ENCODE measurements at regions not wholly inside any gene's neighbourhood (a gene's known extent, or its start where the extent isn't known, plus 50 kb on each side); places are given as distances from the start of the nearest gene placed in this dataset.

DNA sequence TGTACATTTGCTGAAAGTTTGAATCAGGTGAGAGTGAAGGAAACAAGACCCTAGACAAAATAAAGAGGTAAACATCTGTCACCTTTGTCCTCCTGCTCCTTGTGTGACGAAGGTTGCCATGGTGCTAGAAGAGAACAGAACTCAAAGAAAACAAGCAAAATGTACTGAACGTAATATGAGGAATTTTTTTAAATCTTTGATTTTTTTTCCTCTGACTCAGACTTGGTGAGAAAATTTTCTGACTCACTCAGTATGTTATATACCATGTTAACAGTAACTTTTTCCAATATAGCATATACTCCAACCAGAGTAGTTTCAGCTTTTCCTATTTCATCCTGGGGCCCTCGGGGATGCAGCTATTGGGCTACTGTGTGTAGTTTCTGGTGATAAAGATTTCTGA lies 2114.6 kb upstream of the PIK3C3 start:
- no peaks in the 10 kb centered on the region for H3K9me3 ChIP-seq (ENCODE audit: insufficient read depth, low read length)
- no peaks in the 10 kb centered on the region for H4K20me1 ChIP-seq (ENCODE audit: low read depth, low read length)
- no peaks in the 10 kb centered on the region for H3F3A ChIP-seq (ENCODE audit: insufficient read depth)
- H3K4me3 ChIP-seq (ENCODE audit: insufficient read depth, low read length, poor library complexity, severe bottlenecking) = no peak overlapping the region
- H3K79me2 ChIP-seq (ENCODE audit: insufficient read depth, low read length) = no peaks in the 10 kb centered on the region
- no peaks in the 10 kb centered on the region for H3K9me2 ChIP-seq (replicated peaks; ENCODE audit: insufficient read depth, low read length)
- H3K27ac ChIP-seq (ENCODE audit: low read depth, low read length) = no peak overlapping the region
- no peaks in the 10 kb centered on the region for H3K36me3 ChIP-seq (ENCODE audit: low read length)
- TF ChIP-seq EZH2phosphoT487 (conservative IDR thresholded peaks at IDR 0.05; ENCODE audit: low read length) = no peak
- TF ChIP-seq CTCF (IDR thresholded peaks at IDR 0.05; ENCODE audit: insufficient read depth, low read length, poor library complexity, severe bottlenecking) = no peak
- no peak overlapping the region for H3K4me2 ChIP-seq (ENCODE audit: low read depth, low read length, poor library complexity, severe bottlenecking)
- no peaks in the 10 kb centered on the region for H3K27me3 ChIP-seq (ENCODE audit: low read length)
- H3K9ac ChIP-seq (ENCODE audit: low read length) = no peak overlapping the region
- H2AFZ ChIP-seq (ENCODE audit: low read depth, low read length, severe bottlenecking) = no peak overlapping the region

- Histone ChIP-seq H3K36me3 (ENCODE audit: low read length) (no peaks in the 10 kb centered on the region), H3K27ac (ENCODE audit: low read depth, low read length) (no peak overlapping the region), H3K4me2 (ENCODE audit: low read depth, low read length, poor library complexity, severe bottlenecking) (no peak overlapping the region), H3K27me3 (ENCODE audit: low read length) (no peaks in the 10 kb centered on the region), H3K9me2 (replicated peaks; ENCODE audit: insufficient read depth, low read length) (no peaks in the 10 kb centered on the region), H3K9me3 (ENCODE audit: insufficient read depth, low read length) (no peaks in the 10 kb centered on the region), H3K79me2 (ENCODE audit: insufficient read depth, low read length) (no peaks in the 10 kb centered on the region), H2AFZ (ENCODE audit: low read depth, low read length, severe bottlenecking) (no peak overlapping the region), H3F3A (ENCODE audit: insufficient read depth) (no peaks in the 10 kb centered on the region), H3K9ac (ENCODE audit: low read length) (no peak overlapping the region), H3K4me3 (ENCODE audit: insufficient read depth, low read length, poor library complexity, severe bottlenecking) (no peak overlapping the region), H4K20me1 (ENCODE audit: low read depth, low read length) (no peaks in the 10 kb centered on the region)
- no peak for TF ChIP-seq CTCF (IDR thresholded peaks at IDR 0.05; ENCODE audit: insufficient read depth, low read length, poor library complexity, severe bottlenecking)
- TF ChIP-seq EZH2phosphoT487 (conservative IDR thresholded peaks at IDR 0.05; ENCODE audit: low read length) = no peak
These were observed 2115.3 kb upstream of the PIK3C3 start for GRCh38 chr18:39839782-39840181.

- Histone ChIP-seq H3K36me3 (ENCODE audit: low read length) (no peaks in the 10 kb centered on the region), H3K4me3 (ENCODE audit: insufficient read depth, low read length, poor library complexity, severe bottlenecking) (no peak overlapping the region), H3F3A (ENCODE audit: insufficient read depth) (no peaks in the 10 kb centered on the region), H3K9ac (ENCODE audit: low read length) (no peak overlapping the region), H3K9me3 (ENCODE audit: insufficient read depth, low read length) (no peaks in the 10 kb centered on the region), H3K4me2 (ENCODE audit: low read depth, low read length, poor library complexity, severe bottlenecking) (no peak overlapping the region), H2AFZ (ENCODE audit: low read depth, low read length, severe bottlenecking) (no peak overlapping the region), H3K27ac (ENCODE audit: low read depth, low read length) (no peak overlapping the region), H3K27me3 (ENCODE audit: low read length) (no peaks in the 10 kb centered on the region), H4K20me1 (ENCODE audit: low read depth, low read length) (no peaks in the 10 kb centered on the region), H3K9me2 (replicated peaks; ENCODE audit: insufficient read depth, low read length) (no peaks in the 10 kb centered on the region), H3K79me2 (ENCODE audit: insufficient read depth, low read length) (no peaks in the 10 kb centered on the region)
- no peak for TF ChIP-seq EZH2phosphoT487 (conservative IDR thresholded peaks at IDR 0.05; ENCODE audit: low read length)
- TF ChIP-seq CTCF (IDR thresholded peaks at IDR 0.05; ENCODE audit: insufficient read depth, low read length, poor library complexity, severe bottlenecking) = no peak
These were observed 2116.2 kb upstream of the PIK3C3 start for GRCh38 chr18:39838831-39839230.

Data from SU-DHL-6 (cell line).